Suprapubic skin (tissue), 4 donors: ENCODE measurements at regions not wholly inside any gene's neighbourhood (a gene's known extent, or its start where the extent isn't known, plus 50 kb on each side); places are given as distances from the start of the nearest gene placed in this dataset.

Source experiments
- DNase-seq, 2 donors: peaks; one replicate each; pipeline ENCODE4 v3.0.0-alpha.2; 2019; ENCODE audit warnings: low spot score in 2 of 2
- H3K27ac ChIP-seq: fragments of 200-600 bp; sonication (generic); one replicate; pipeline ENCODE4 v1.5.1; 2019
- H3K27me3 ChIP-seq: fragments of 200-600 bp; sonication (generic); one replicate; pipeline ENCODE4 v1.5.1; 2019
- H3K36me3 ChIP-seq: fragments of 200-600 bp; sonication (generic); one replicate; pipeline ENCODE4 v1.5.1; 2019
- H3K4me1 ChIP-seq: fragments of 200-600 bp; sonication (generic); one replicate; pipeline ENCODE4 v1.5.1; 2019
- H3K4me3 ChIP-seq: fragments of 200-600 bp; sonication (generic); one replicate; pipeline ENCODE4 v1.5.1; 2019; ENCODE audit warnings: mild to moderate bottlenecking
- H3K9me3 ChIP-seq: fragments of 200-600 bp; sonication (generic); one replicate; pipeline ENCODE4 v1.5.1; 2019
- EP300 ChIP-seq: sonication (generic); formaldehyde crosslinking; IDR thresholded peaks from one replicate; pipeline ENCODE4 v1.6.1; 2017; ENCODE audit warnings: antibody characterized with exemption
- POLR2A ChIP-seq, 2 donors: fragments of 450-650 bp; IDR thresholded peaks; one replicate each; pipeline ENCODE4 v1.6.1; 2017; ENCODE audit warnings: antibody characterized with exemption in 2 of 2, mild to moderate bottlenecking in 2 of 2, moderate library complexity in 2 of 2
- POLR2AphosphoS5 ChIP-seq, 3 donors: sonication (generic); formaldehyde crosslinking; IDR thresholded peaks; one replicate each; pipeline ENCODE4 v1.6.1; 2017; ENCODE audit warnings: antibody characterized with exemption in 3 of 3
- WGBS: methylation state at CpG from one replicate; pipeline ENCODE4 v1.1.5; 2018; 5-methylcytosine and 5-hydroxymethylcytosine counted together
- TF ChIP-seq, protein P1 (sequence below), 2 donors: fragments of 200-600 bp in 1 of 2; fragments of 450-650 bp in 1 of 2; sonication (generic) in 1 of 2; IDR thresholded peaks; one replicate each; pipeline ENCODE4 v1.5.1; 2016 to 2019; ENCODE audit warnings: antibody characterized with exemption in 2 of 2, mild to moderate bottlenecking in 1 of 2, moderate library complexity in 1 of 2

DNA sequence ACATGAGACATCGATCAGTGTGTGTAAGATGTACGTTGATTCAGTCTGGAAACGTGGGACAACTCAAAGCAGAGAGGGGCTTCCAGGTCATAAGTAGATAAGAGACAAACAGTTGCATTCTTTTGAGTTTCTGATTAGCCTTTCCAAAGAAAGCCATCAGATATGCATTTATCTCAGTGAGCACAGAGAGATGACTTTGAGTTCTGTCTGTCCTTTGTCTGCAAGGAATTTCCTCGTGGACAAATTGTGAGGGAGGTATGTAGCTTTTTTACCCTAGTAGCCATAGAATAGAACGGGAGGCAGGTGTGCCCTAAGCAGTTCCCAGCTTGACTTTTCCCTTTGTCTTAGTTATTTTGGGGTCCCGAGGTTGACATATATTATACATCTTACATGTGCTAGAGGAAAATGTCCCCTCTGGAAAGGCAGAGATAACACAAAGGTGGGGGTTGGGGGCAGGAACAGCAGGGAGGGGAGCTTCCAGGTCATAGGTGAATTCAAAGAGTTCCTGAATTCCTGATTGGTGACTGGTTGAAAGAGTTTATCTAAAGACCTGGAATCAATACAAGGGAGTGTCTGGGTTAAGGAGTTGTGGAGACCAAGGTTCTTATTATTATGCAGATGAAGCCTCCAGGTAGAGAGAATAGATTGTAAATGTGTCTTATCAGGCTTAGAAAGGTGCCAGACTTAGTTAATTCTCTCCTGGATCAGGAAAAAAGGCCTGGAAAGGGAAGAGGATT is 237.0 kb downstream of the NFATC2 start:
- Histone ChIP-seq H3K4me3 (no peak overlapping the region), H3K27ac (no peak overlapping the region), H3K9me3 (no peaks in the 10 kb centered on the region), H3K36me3 (no peaks in the 10 kb centered on the region), H3K27me3 (no peaks in the 10 kb centered on the region), H3K4me1 (no peaks in the 10 kb centered on the region)
- DNase-seq: no peak
- WGBS: 73% methylated on average over 6 of the region's 6 CpGs
- TF ChIP-seq, protein P1, sequence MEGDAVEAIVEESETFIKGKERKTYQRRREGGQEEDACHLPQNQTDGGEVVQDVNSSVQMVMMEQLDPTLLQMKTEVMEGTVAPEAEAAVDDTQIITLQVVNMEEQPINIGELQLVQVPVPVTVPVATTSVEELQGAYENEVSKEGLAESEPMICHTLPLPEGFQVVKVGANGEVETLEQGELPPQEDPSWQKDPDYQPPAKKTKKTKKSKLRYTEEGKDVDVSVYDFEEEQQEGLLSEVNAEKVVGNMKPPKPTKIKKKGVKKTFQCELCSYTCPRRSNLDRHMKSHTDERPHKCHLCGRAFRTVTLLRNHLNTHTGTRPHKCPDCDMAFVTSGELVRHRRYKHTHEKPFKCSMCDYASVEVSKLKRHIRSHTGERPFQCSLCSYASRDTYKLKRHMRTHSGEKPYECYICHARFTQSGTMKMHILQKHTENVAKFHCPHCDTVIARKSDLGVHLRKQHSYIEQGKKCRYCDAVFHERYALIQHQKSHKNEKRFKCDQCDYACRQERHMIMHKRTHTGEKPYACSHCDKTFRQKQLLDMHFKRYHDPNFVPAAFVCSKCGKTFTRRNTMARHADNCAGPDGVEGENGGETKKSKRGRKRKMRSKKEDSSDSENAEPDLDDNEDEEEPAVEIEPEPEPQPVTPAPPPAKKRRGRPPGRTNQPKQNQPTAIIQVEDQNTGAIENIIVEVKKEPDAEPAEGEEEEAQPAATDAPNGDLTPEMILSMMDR (IDR thresholded peaks at IDR 0.05): no peak
- no peak for TF ChIP-seq POLR2AphosphoS5 (IDR thresholded peaks at IDR 0.05)

DNA sequence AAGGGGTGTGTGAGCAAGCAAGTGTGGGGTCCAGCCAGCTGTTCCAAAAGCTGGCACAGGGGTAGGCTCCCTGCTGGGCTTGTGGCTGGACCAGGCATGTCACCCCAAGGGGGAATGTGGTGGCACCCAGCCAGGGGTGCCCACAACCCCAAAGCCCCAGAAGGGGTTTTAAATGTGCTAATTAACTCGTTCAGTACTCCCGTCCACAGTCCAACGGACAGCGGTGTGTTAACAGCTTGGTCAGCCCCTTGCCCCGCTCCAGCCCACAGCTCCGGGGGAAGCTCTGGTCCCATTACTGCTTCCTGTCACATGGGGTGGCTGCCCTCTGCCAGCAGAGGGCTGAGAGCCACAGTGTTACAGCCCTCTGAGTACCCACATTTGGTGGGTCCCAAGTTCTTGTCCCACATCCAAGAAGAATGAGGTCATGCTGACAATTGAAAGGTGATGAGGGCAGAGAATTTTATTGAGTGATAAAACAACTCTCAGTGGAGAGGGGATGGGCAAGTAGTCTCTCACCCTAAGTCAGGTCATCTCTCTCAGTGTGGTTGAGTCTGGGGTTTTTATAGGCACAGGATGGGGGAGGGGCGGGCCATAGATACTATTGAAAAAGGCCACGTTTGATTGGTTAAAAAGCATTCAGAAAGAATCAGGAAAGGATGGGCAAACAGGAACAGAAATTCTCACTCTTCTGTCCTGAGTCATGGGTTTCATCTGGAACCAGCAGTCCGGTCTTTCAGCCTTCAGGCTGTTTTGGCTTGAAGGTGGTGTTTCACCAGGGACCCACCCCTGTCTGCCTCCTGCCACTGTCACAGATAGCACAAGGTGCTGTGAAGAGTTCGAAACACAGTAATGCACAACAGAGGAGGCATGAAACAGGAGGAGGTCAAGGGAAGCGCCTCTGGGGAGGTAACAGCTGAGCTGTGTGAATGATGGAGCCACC is 238.5 kb downstream of the NFATC2 start:
- Histone ChIP-seq H3K9me3 (no peaks in the 10 kb centered on the region), H3K27me3 (no peaks in the 10 kb centered on the region), H3K4me3 (no peak overlapping the region), H3K4me1 (no peaks in the 10 kb centered on the region), H3K36me3 (no peaks in the 10 kb centered on the region), H3K27ac (no peak overlapping the region)
- TF ChIP-seq POLR2A (IDR thresholded peaks at IDR 0.05): no peak
- TF ChIP-seq, protein P1 (IDR thresholded peaks at IDR 0.05): no peak
- TF ChIP-seq POLR2AphosphoS5 (IDR thresholded peaks at IDR 0.05): no peak
- no peak for TF ChIP-seq EP300
- DNase-seq: no peak
- 91% methylated on average over 5 of the region's 11 CpGs for WGBS

DNA sequence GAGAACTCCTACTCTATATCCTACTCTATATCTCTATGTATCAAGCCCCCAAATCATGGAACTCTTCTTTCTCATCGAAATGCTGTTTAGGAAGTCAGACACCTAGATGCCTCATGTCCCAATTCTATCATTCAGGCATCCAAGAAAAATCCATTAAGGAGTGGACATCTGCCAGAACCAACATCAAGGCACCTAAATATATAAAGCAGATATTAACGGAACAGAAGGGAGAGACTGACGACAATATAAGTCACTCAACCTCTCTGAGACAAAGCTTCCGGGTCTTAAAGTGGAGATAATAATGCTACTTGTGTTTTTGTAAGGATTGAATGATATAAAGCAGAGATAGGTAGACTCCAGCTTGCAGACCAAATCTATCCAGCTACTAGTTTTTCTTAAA is 241.5 kb downstream of the NFATC2 start:
- TF ChIP-seq, protein P1 (IDR thresholded peaks at IDR 0.05): no peak
- no peak for TF ChIP-seq POLR2AphosphoS5 (IDR thresholded peaks at IDR 0.05)
- no peak for TF ChIP-seq POLR2A (IDR thresholded peaks at IDR 0.05)
- TF ChIP-seq EP300: no peak
- WGBS: 93% methylated on average over 4 of the region's 4 CpGs
- no peak for DNase-seq
- Histone ChIP-seq H3K9me3 (no peaks in the 10 kb centered on the region), H3K27ac (no peak overlapping the region), H3K27me3 (no peaks in the 10 kb centered on the region), H3K4me3 (no peak overlapping the region), H3K4me1 (no peaks in the 10 kb centered on the region), H3K36me3 (no peaks in the 10 kb centered on the region)

DNA sequence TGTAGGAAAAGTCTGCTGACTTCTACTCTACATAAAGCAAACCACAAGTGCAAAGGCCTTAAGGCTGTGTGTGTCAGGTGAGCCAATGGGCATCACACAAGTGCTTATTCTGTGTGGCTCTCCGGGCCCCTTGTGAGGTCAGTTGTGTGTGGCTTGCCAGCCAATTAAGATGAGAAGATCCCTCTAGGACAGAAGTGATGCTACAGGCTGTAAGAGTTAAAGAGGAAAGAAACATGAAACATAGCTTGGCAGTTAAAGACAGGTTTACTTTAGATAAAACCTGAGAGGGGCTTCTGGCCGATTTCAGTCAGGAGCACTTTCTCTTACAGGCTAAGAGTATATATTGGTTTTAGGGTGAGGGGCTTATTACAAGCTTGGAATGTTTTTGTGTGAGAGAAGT is 242.4 kb downstream of the NFATC2 start:
- DNase-seq: no peak
- Histone ChIP-seq H3K27ac (no peak overlapping the region), H3K4me3 (no peak overlapping the region), H3K4me1 (no peaks in the 10 kb centered on the region), H3K36me3 (no peaks in the 10 kb centered on the region), H3K27me3 (no peaks in the 10 kb centered on the region), H3K9me3 (no peaks in the 10 kb centered on the region)
- TF ChIP-seq, protein P1 (IDR thresholded peaks at IDR 0.05): no peak
- TF ChIP-seq POLR2A (IDR thresholded peaks at IDR 0.05) (no peak), EP300 (no peak), POLR2AphosphoS5 (IDR thresholded peaks at IDR 0.05) (no peak)
- 74% methylated on average over 2 of the region's 2 CpGs for WGBS

DNA sequence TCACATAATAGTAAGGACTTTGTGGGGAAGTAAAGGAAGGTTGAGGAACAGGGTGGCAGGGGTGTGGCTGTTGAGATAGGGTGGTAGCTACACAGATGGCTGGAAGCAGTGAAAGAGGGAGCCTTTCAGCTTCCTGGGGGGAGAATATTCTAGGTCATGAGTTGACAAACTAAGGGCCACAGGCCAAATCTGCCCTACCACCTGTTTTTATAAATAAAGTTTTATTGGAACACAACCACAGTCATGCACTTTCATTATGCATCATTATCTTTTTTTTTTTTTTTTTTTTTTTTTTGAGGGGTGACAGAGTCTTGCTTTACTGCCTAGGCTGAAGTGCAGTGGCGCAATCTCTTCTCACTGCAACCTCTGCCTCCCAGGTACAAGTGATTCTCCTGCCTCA is 243.1 kb downstream of the NFATC2 start:
- H3K36me3 ChIP-seq: no peaks in the 10 kb centered on the region
- TF ChIP-seq, protein P1 (IDR thresholded peaks at IDR 0.05): no peak
- no peak for TF ChIP-seq POLR2A (IDR thresholded peaks at IDR 0.05)
- TF ChIP-seq POLR2AphosphoS5 (IDR thresholded peaks at IDR 0.05): no peak
- no peak for TF ChIP-seq EP300
- no peak for DNase-seq
- H3K9me3 ChIP-seq: no peaks in the 10 kb centered on the region
- no peak overlapping the region for H3K4me3 ChIP-seq
- WGBS: 100% methylated on average over 1 of the region's 1 CpG
- H3K27me3 ChIP-seq: no peaks in the 10 kb centered on the region
- H3K27ac ChIP-seq: no peak overlapping the region
- H3K4me1 ChIP-seq: no peaks in the 10 kb centered on the region
